ENCODE measurements at regions not wholly inside any gene's neighbourhood (a gene's known extent, or its start where the extent isn't known, plus 50 kb on each side); places are given as distances from the start of the nearest gene placed in this dataset.

GRCh38 chr1:55552636-55553035 is 337.5 kb upstream of the USP24 start:
- no peak for DNase-seq

GRCh38 chr1:55547405-55547804 is 332.2 kb upstream of the USP24 start:
- no peak for DNase-seq

- no peak for DNase-seq
Observed at GRCh38 chr1:55546553-55546952, 331.4 kb upstream of the USP24 start.

- DNase-seq, result no peak
Observed at GRCh38 chr1:55544826-55545225, 329.7 kb upstream of the USP24 start.

- no peak for DNase-seq
Observed at GRCh38 chr1:55542901-55543504, 327.8 kb upstream of the USP24 start.

- DNase-seq, result no peak
Observed at GRCh38 chr1:55541296-55541695, 326.1 kb upstream of the USP24 start.

GRCh38 chr1:55539652-55540512 is 324.7 kb upstream of the USP24 start:
- no peak for DNase-seq

GRCh38 chr1:55538428-55538827 is 323.3 kb upstream of the USP24 start:
- DNase-seq, result no peak

GRCh38 chr1:55536545-55536865 is 321.3 kb upstream of the USP24 start:
- DNase-seq, result no peak

- no peak for DNase-seq
Observed at GRCh38 chr1:55535724-55536544, 320.8 kb upstream of the USP24 start.

- DNase-seq, result no peak
Observed at GRCh38 chr1:55534565-55535121, 319.5 kb upstream of the USP24 start.

GRCh38 chr1:55531644-55532043 is 316.5 kb upstream of the USP24 start:
- no peak for DNase-seq

GRCh38 chr1:55530749-55531478 is 315.8 kb upstream of the USP24 start:
- DNase-seq, result no peak

- no peak for DNase-seq
Observed at GRCh38 chr1:55529017-55529416, 313.9 kb upstream of the USP24 start.

GRCh38 chr1:55527831-55528230 is 312.7 kb upstream of the USP24 start:
- no peak for DNase-seq

GRCh38 chr1:55526716-55527115 is 311.6 kb upstream of the USP24 start:
- DNase-seq, result no peak

- no peak for DNase-seq
Observed at GRCh38 chr1:55524006-55524405, 308.8 kb upstream of the USP24 start.

GRCh38 chr1:55522982-55523381 is 307.8 kb upstream of the USP24 start:
- no peak for DNase-seq

- DNase-seq, result no peak
Observed at GRCh38 chr1:55522353-55522903, 307.3 kb upstream of the USP24 start.

- DNase-seq, result no peak
Observed at GRCh38 chr1:55520861-55521260, 305.7 kb upstream of the USP24 start.

- no peak for DNase-seq
Observed at GRCh38 chr1:55519937-55520683, 304.9 kb upstream of the USP24 start.

- no peak for DNase-seq
Observed at GRCh38 chr1:55519276-55519675, 304.1 kb upstream of the USP24 start.
